LNCAP (cell line): ENCODE measurements at regions not wholly inside any gene's neighbourhood (a gene's known extent, or its start where the extent isn't known, plus 50 kb on each side); places are given as distances from the start of the nearest gene placed in this dataset.

Source experiments
- TF ChIP-seq, protein P1 (sequence below): fragments of 450-650 bp; IDR thresholded peaks from 2 replicates; pipeline ENCODE4 v1.5.1; 2017; ENCODE audit warnings: mild to moderate bottlenecking

GRCh38 chr4:64216741-64217140, 192.5 kb downstream of the TECRL start:
- TF ChIP-seq, protein P1, sequence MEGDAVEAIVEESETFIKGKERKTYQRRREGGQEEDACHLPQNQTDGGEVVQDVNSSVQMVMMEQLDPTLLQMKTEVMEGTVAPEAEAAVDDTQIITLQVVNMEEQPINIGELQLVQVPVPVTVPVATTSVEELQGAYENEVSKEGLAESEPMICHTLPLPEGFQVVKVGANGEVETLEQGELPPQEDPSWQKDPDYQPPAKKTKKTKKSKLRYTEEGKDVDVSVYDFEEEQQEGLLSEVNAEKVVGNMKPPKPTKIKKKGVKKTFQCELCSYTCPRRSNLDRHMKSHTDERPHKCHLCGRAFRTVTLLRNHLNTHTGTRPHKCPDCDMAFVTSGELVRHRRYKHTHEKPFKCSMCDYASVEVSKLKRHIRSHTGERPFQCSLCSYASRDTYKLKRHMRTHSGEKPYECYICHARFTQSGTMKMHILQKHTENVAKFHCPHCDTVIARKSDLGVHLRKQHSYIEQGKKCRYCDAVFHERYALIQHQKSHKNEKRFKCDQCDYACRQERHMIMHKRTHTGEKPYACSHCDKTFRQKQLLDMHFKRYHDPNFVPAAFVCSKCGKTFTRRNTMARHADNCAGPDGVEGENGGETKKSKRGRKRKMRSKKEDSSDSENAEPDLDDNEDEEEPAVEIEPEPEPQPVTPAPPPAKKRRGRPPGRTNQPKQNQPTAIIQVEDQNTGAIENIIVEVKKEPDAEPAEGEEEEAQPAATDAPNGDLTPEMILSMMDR: no peak

GRCh38 chr4:64205376-64205775, 203.9 kb downstream of the TECRL start:
- TF ChIP-seq, protein P1: no peak

DNA sequence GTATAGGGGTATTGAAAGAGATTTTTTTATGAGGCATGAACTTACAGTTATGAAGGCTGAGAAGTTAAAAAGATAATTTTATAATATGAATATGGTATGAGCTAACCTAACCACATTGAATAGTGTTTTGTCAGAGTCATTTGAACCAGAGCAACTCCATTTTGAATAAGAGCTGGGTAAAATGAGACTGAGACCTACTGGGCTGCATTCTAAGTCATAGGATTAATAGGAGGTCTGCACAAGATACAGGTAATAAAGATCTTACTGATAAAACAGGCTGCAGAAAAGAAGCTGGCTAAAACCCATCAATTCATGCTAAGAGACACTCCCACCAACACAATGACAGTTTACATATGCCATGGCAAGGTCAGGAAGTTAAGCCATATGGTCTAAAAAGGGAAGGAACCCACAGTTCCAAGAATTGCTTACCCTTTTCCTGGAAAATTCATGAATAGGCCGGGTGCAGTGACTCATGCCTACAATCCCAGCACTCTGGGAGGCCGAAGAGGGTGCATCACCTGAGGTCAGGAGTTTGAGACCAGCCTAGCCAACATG, 209.2 kb downstream of the TECRL start:
- TF ChIP-seq, protein P1: no peak

DNA sequence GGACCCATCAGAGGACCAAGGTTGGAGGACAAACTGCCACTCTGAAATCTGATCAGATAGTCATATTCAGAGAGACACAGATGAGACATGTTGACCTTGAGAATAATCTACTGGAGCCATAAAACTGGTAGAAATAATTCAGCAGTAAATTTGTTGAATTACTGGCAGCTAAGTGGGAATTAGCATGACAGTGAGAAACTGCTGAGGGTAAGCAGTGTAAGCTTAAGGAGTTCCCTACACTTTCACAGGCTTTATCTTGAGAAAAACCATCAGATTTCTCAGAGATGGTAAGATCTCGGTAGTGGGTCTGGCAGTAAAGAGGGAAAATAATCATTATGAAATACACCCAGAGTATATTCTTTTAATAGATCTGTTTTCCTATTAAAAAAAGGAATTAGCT, 213.7 kb downstream of the TECRL start:
- TF ChIP-seq, protein P1: no peak

- TF ChIP-seq, protein P1: peak; percentile 9; the same call in 1 of the 2 replicates
Observed at GRCh38 chr4:64192731-64193412, 216.4 kb downstream of the TECRL start.

DNA sequence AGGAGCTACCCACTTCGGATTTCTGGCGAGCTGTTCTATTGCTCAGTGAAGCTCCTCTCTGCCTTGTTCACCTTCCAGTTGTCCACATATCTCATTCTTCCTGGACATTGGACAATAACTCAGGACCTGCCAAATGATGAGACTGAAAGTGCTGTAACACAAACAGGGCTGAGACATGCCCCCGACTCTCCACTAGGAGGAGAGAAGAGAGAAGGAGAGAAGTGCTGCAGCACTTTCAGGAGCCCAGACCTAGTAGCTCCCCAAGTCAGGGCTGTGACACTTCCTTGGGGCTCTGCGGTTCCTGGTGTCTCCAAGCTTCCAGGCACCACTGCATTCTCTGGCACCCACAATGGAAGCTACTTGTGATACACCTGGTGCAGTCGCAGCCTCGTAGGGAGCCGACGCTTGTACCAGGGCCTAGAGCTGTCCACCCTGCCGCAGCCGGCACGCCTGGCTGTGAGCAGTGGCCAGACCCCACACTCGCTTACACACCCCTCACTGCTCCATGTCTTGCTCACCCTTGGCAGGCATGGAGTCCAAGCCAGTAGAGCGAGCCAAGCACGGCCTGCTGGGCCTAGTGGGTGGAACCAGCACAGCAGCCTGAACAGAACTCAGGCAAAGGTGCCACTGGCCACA, 234.9 kb downstream of the TECRL start:
- TF ChIP-seq, protein P1: no peak

- TF ChIP-seq, protein P1: no peak
Observed at GRCh38 chr4:64166365-64166764, 242.9 kb downstream of the TECRL start.
